HEK293 (cell line): ENCODE measurements at regions not wholly inside any gene's neighbourhood (a gene's known extent, or its start where the extent isn't known, plus 50 kb on each side); places are given as distances from the start of the nearest gene placed in this dataset.

Experiments used
- GLI2 ChIP-seq: fragments of 450-650 bp; formaldehyde crosslinking; IDR thresholded peaks from 2 replicates; pipeline ENCODE4; 2017; ENCODE audit warnings: missing biosample characterization, missing genetic modification characterization, low read depth, borderline replicate concordance
- TCF7L2 ChIP-seq: IDR thresholded peaks from 2 replicates; pipeline ENCODE4 v1.6.1; 2011; ENCODE audit warnings: low read depth, mild to moderate bottlenecking, inconsistent platforms, low read length, moderate library complexity, borderline replicate concordance
- ZNF138 ChIP-seq: fragments of 450-650 bp; formaldehyde crosslinking; IDR thresholded peaks from 2 replicates; pipeline ENCODE4 v1.5.1; 2016; ENCODE audit warnings: missing biosample characterization, missing genetic modification characterization, borderline replicate concordance
- ZNF221 ChIP-seq: fragments of 450-650 bp; formaldehyde crosslinking; IDR thresholded peaks from 2 replicates; pipeline ENCODE4 v1.5.1; 2017; ENCODE audit warnings: missing biosample characterization, missing genetic modification characterization, borderline replicate concordance
- ZNF223 ChIP-seq: fragments of 450-650 bp; formaldehyde crosslinking; IDR thresholded peaks from 2 replicates; pipeline ENCODE4 v1.5.1; 2016; ENCODE audit warnings: missing biosample characterization, missing genetic modification characterization
- ZNF248 ChIP-seq: fragments of 450-650 bp; formaldehyde crosslinking; IDR thresholded peaks from 2 replicates; pipeline ENCODE4 v1.5.1; 2017; ENCODE audit warnings: missing biosample characterization, missing genetic modification characterization
- ZNF335 ChIP-seq: fragments of 450-650 bp; formaldehyde crosslinking; conservative IDR thresholded peaks from 2 replicates; pipeline ENCODE4 v1.5.1; 2016; ENCODE audit warnings: missing biosample characterization, missing genetic modification characterization
- ZNF76 ChIP-seq: fragments of 450-650 bp; formaldehyde crosslinking; IDR thresholded peaks from 2 replicates; pipeline ENCODE4; 2016; ENCODE audit warnings: low read depth, missing biosample characterization, missing genetic modification characterization, borderline replicate concordance
- ZSCAN23 ChIP-seq: fragments of 450-650 bp; formaldehyde crosslinking; IDR thresholded peaks from 2 replicates; pipeline ENCODE4 v1.5.1; 2016; ENCODE audit warnings: missing biosample characterization, missing genetic modification characterization
- TF ChIP-seq, protein P1 (sequence below): fragments of 450-650 bp; formaldehyde crosslinking; IDR thresholded peaks from 2 replicates; pipeline ENCODE4 v1.5.1; 2016; ENCODE audit warnings: missing biosample characterization, missing genetic modification characterization
- TF ChIP-seq, protein P2 (sequence below): fragments of 450-650 bp; formaldehyde crosslinking; IDR thresholded peaks from 2 replicates; pipeline ENCODE4 v1.5.1; 2016; ENCODE audit warnings: missing biosample characterization, missing genetic modification characterization
- TF ChIP-seq, protein P3 (sequence below): fragments of 450-650 bp; formaldehyde crosslinking; IDR thresholded peaks from 2 replicates; pipeline ENCODE4 v1.5.1; 2016; ENCODE audit warnings: missing biosample characterization, missing genetic modification characterization
- TF ChIP-seq, protein P4 (sequence below): fragments of 450-650 bp; formaldehyde crosslinking; IDR thresholded peaks from 2 replicates; pipeline ENCODE4 v1.5.1; 2016; ENCODE audit warnings: missing biosample characterization, missing genetic modification characterization

DNA sequence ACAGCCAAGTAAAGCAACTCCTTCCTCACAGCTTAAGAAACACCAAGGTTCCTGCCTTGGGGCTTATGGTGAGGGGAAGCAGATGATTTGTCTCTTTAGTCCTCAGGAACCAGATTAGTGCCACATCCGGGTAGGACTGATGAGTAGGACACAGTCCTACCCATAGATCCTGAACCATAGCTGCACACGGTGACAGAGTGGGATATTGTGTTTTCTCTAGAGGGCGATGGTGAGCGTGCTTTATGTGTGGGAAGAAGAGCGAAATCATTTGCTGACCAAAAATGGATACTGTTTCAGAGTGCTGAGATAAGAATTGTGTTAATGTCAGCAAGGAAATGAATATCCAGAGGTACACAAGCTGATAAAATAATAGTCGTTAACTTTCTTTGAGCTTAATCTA lies 209.0 kb upstream of the FBXL7 start:
- TF ChIP-seq ZNF76, result no peak
- TF ChIP-seq, protein P1, sequence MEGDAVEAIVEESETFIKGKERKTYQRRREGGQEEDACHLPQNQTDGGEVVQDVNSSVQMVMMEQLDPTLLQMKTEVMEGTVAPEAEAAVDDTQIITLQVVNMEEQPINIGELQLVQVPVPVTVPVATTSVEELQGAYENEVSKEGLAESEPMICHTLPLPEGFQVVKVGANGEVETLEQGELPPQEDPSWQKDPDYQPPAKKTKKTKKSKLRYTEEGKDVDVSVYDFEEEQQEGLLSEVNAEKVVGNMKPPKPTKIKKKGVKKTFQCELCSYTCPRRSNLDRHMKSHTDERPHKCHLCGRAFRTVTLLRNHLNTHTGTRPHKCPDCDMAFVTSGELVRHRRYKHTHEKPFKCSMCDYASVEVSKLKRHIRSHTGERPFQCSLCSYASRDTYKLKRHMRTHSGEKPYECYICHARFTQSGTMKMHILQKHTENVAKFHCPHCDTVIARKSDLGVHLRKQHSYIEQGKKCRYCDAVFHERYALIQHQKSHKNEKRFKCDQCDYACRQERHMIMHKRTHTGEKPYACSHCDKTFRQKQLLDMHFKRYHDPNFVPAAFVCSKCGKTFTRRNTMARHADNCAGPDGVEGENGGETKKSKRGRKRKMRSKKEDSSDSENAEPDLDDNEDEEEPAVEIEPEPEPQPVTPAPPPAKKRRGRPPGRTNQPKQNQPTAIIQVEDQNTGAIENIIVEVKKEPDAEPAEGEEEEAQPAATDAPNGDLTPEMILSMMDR, result no peak
- no peak for TF ChIP-seq ZNF138 (tag by site-specific recombination)
- no peak for TF ChIP-seq TCF7L2
- TF ChIP-seq ZNF248 (tag by site-specific recombination), result no peak
- TF ChIP-seq ZNF223 (tag by site-specific recombination), result no peak
- TF ChIP-seq GLI2 (tag by site-specific recombination), result no peak
- TF ChIP-seq ZNF335 (tag by site-specific recombination), result no peak
- no peak for TF ChIP-seq ZNF221
- TF ChIP-seq, protein P2, sequence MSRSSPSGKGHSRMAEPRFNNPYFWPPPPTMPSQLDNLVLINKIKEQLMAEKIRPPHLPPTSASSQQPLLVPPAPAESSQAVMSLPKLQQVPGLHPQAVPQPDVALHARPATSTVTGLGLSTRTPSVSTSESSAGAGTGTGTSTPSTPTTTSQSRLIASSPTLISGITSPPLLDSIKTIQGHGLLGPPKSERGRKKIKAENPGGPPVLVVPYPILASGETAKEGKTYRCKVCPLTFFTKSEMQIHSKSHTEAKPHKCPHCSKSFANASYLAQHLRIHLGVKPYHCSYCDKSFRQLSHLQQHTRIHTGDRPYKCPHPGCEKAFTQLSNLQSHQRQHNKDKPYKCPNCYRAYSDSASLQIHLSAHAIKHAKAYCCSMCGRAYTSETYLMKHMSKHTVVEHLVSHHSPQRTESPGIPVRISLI (tag by site-specific recombination), result no peak
- TF ChIP-seq, protein P3, sequence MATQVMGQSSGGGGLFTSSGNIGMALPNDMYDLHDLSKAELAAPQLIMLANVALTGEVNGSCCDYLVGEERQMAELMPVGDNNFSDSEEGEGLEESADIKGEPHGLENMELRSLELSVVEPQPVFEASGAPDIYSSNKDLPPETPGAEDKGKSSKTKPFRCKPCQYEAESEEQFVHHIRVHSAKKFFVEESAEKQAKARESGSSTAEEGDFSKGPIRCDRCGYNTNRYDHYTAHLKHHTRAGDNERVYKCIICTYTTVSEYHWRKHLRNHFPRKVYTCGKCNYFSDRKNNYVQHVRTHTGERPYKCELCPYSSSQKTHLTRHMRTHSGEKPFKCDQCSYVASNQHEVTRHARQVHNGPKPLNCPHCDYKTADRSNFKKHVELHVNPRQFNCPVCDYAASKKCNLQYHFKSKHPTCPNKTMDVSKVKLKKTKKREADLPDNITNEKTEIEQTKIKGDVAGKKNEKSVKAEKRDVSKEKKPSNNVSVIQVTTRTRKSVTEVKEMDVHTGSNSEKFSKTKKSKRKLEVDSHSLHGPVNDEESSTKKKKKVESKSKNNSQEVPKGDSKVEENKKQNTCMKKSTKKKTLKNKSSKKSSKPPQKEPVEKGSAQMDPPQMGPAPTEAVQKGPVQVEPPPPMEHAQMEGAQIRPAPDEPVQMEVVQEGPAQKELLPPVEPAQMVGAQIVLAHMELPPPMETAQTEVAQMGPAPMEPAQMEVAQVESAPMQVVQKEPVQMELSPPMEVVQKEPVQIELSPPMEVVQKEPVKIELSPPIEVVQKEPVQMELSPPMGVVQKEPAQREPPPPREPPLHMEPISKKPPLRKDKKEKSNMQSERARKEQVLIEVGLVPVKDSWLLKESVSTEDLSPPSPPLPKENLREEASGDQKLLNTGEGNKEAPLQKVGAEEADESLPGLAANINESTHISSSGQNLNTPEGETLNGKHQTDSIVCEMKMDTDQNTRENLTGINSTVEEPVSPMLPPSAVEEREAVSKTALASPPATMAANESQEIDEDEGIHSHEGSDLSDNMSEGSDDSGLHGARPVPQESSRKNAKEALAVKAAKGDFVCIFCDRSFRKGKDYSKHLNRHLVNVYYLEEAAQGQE, result no peak
- TF ChIP-seq ZSCAN23 (tag by site-specific recombination), result no peak
- TF ChIP-seq, protein P4, sequence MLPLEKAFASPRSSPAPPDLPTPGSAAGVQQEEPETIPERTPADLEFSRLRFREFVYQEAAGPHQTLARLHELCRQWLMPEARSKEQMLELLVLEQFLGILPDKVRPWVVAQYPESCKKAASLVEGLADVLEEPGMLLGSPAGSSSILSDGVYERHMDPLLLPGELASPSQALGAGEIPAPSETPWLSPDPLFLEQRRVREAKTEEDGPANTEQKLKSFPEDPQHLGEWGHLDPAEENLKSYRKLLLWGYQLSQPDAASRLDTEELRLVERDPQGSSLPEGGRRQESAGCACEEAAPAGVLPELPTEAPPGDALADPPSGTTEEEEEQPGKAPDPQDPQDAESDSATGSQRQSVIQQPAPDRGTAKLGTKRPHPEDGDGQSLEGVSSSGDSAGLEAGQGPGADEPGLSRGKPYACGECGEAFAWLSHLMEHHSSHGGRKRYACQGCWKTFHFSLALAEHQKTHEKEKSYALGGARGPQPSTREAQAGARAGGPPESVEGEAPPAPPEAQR (tag by site-specific recombination), result no peak
